ENCODE measurements at regions not wholly inside any gene's neighbourhood (a gene's known extent, or its start where the extent isn't known, plus 50 kb on each side); places are given as distances from the start of the nearest gene placed in this dataset.

DNA sequence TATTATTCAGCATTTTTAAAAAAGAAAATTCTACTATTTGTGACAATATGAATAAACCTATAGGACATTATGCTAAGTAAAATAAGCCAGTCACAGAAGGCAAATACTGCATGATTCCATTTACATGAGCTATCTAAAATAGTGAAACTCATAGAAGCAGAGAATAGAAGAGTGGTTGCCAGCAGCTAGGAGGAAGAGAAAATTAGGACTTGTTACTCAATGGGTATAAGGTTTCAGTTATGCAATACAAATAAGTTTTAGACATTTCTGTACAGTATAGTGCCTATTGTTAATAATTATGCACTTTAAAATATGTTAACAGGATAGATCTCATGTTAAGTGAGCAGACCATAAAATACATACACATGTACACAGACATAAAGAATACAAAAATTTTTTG is 73.8 kb upstream of the SPINK5 start:
- no peak for TF ChIP-seq EZH2 (IDR thresholded peaks at IDR 0.05; ENCODE audit: insufficient read depth, poor library complexity, severe bottlenecking)
- no peak for TF ChIP-seq EZH2phosphoT487 (IDR thresholded peaks at IDR 0.05; ENCODE audit: insufficient read depth, low read depth)
